GM18861 (cell line): ENCODE measurements at regions not wholly inside any gene's neighbourhood (a gene's known extent, or its start where the extent isn't known, plus 50 kb on each side); places are given as distances from the start of the nearest gene placed in this dataset.
"Not testable (repeated sequence)": the region's sequence is repeated elsewhere in the genome, so short reads cannot be mapped to it uniquely, and the experiment has no call there.

Source experiments
- ATAC-seq: cut with Tn5 transposase; IDR thresholded peaks from one replicate; pipeline ENCODE4 v1.9.1; 2021; ENCODE audit not compliant: unreplicated experiment

GRCh38 chr1:61580417-61580816, 144.5 kb downstream of the TM2D1 start:
- no peak for ATAC-seq

- no peak for ATAC-seq
These were observed 145.1 kb downstream of the TM2D1 start for GRCh38 chr1:61579802-61580201.

DNA sequence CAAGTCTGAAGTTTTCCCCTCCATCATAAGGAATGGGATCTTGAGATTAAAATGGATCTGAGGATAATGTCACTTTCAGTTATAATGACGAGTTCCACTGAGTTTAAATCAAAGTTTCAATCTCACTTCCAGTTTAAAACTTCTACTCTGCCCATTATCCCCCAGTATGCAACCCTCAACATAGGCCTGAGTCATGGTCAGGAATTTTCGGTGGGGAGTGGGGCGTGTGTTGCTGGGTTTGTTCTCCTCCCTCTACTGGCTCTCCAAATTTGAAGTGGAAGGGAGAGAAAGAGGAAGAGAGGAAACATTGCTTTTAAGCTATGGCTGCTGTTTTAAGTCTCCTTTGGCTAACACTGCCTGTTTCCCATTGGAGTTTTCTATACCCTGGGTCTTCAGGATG, 152.9 kb downstream of the TM2D1 start:
- no peak for ATAC-seq

- no peak for ATAC-seq
These were observed 154.8 kb downstream of the TM2D1 start for GRCh38 chr1:61570191-61570590.

- no peak for ATAC-seq
These were observed 155.7 kb downstream of the TM2D1 start for GRCh38 chr1:61569303-61569621.

DNA sequence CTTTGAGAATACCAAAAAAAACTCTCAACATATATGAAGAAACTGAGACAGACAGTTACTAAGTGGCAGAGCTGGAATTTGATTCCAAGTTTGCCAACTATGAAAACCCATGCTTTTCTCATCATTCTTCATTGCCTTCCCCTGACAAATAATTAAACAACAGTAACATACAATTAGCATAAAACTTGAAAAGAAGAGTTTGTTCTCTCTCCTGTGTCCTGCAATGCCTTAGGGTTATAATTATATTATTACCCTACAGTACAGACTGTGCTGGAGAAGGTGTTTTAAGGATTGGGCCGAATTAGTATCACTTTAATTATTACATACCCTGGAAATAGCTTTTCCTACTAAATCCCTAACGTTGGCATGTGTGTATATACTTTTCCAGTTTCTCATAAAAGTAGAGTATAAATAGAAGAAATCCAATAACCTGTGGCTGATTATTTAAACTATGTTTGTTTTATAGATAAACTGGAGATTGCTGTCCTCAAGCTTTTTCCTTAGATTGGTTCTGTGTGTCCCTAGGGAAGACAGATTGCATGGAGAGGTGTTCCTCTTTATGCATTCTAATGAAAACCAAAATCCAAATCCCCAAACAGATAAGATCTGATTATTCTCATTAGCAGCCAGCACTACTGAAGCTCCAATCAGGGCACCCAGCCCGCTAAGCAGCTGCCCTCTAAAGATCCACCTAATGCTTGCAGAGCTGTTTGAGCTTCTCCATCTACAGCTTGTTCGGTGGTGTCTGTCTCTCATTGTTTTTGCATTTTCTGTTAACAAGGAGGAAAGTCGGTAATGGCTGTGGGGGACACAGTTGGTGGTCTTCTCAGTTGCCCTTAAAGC, 156.3 kb downstream of the TM2D1 start:
- no peak for ATAC-seq

GRCh38 chr1:61566177-61566576, 158.8 kb downstream of the TM2D1 start:
- ATAC-seq = no peak

DNA sequence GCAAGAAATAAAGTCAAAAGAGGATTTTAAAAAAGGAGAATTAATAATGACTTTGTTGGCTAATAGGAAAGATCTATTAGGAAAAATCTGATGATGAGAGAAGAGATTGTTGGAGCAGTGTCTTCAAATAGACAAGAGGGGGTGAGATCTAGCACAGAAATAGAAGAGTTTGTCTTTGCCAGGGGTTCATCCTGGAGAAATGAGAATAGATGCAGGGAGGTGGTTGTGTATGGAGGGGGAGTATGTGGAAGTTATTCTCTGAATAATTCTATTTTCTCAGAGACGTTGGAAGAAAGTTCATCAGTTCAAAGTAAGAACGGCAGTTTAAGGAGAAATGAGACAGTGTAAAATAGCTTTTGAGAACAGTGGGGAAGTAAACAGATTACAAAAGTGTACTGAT, 161.3 kb downstream of the TM2D1 start:
- no peak for ATAC-seq

- ATAC-seq = no peak
These were observed 163.3 kb downstream of the TM2D1 start for GRCh38 chr1:61561666-61562065.

- no peak for ATAC-seq
These were observed 164.6 kb downstream of the TM2D1 start for GRCh38 chr1:61560385-61560784.

DNA sequence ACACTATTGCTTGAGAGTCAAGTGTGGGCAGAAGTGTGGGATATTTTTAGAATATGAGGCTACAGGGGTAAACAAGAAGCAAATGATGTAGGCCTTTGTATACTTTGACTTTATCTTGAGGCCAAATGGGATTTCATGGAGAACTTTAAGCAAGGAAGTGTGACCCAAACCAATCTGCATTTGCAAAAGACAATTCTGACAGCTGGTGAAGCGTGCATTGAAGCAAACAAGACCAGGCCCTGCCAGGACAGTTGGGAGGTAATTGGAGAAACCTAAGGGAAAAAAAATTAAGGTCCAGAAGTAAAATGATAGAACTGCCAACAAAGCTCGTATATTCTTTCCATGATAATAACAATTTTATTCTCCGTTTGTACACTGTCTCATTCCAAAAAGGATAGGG, 168.3 kb downstream of the TM2D1 start:
- ATAC-seq = no peak

- no peak for ATAC-seq
These were observed 172.2 kb downstream of the TM2D1 start for GRCh38 chr1:61552630-61553305.

- not testable (repeated sequence) for ATAC-seq
These were observed 177.6 kb downstream of the TM2D1 start for GRCh38 chr1:61547302-61547701.

DNA sequence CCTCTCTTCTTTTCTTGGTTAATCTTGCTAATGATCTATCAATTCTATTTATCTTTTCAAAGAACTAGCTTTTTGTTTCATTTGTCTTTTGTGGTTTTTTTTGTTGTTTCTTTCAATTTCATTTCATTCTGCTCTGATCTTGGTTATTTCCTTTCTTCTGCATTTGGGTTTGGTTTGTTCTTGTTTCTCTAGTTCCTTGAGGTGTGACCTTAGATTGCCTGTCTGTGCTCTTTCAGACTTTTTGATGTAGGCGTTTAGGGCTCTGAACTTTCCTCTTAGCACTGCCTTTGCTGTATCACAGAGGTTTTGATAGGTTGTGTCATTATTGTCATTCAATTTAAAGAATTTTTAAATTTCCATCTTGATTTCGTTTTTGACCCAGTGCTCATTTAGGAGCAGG, 180.1 kb downstream of the TM2D1 start:
- ATAC-seq = not testable (repeated sequence)

DNA sequence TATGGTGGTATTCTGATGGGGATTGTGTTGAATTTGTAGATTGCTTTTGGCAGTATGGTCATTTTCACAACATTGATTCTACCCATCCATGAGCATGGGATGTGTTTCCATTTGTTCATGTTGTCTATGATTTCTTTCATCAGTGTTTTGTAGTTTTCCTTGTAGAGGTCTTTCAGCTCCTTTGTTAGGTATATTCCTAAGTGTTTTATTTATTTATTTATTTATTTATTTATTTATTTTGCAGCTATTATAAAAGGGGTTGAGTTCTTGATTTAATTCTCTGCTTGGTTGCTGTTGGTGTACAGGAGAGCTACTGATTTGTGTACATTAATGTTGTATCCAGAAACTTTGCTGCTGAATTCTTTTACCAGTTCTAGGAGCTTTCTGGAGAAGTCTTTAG, 181.4 kb downstream of the TM2D1 start:
- not testable (repeated sequence) for ATAC-seq

- ATAC-seq = no peak
These were observed 185.1 kb downstream of the TM2D1 start for GRCh38 chr1:61539720-61540462.

DNA sequence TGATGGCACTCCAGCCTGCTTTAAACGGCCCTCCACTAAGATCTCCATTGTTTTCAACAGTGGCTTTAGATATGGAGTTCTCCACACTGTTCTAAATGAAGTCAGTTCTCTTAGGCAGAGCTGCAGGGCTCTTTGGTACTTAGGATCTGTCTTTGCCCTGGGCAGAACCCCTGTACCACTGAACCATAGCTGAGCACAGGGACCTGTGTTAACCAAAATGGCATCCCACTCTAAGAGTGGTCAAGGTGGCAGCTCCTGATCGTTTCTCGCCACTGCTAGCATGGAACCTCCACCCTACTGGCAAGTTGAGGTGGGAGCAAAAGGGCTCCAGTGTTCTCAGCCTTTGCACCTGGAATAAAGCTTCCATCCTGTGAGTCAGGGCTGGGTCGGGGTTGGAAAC, 186.7 kb downstream of the TM2D1 start:
- ATAC-seq = no peak

DNA sequence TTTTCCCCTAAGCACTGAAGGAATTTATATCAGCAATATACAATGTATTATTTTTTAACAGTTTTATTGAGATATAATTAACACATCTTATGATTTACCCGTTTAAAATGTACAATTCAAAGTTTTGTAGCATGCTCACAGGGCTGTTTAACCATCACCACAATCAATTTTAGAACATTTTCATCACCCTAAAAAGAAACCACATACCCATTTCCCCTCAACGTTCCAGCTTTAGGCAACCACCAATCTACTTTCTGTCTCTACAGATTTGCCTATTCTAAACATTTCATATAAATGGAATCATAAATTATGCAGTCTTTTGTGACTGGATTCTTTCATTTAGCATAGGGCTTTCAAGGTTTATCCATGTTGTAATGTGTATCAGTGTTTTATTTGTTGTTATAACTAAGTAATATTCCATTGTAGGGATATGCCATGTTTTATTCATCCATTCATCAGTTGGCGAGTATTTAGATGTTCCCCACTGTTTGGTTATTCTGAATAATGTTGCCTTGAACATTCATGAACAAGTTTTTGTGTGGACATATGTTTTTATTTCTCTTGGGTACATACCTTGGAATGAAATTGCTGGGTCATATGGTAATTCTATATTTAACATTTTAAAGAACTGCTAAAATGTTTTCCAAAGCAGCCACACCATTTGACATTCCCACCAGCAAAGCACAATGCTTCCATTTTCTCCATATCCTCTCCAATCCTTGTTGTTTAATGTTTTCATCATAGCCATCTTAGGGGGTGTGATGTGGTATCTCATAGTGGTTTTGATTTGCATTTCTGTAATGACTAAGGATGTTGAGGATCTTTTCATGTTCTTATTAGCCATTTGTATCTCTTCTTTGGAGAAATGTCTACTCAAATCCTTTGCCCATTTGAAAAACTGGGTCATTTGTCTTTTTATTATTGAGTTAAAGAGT, 188.5 kb downstream of the TM2D1 start:
- ATAC-seq = no peak

- ATAC-seq = no peak
These were observed 190.1 kb downstream of the TM2D1 start for GRCh38 chr1:61534847-61535246.

DNA sequence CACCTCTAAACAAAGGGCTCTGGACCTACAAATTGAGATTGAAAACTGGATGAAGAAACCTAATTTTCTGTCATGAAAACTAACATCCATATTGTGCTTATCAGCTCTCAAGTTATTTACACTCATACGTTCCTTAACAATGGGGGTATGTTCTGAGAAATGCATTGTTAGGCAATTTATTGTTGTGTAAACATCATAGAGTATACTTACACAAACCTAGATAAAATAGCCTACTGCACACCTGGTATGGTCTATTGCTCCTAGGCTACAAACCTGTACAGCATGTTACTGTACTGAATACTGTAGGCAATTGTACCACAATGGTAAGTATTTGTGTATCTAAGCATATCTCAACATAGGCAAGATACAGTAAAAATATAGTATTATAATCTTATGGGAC, 191.4 kb downstream of the TM2D1 start:
- no peak for ATAC-seq

DNA sequence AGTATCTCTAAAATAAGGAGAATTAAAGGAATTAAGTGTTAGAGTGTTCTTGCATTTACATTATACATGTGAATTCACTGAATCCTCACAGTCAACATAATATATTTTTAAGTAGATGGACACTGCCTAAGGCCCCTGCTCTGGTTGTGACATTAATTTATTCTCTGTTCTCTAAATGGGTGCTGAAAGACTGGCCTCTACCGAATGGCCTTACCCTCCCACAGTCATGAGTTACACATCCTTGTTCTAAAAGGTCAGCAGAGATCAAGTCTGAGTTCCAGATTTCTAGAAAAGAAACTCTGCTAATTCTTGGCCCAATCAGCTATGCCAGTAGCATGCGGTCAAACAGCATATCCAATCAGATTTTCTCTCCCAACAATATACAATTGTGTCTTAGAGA, 193.2 kb downstream of the TM2D1 start:
- ATAC-seq = no peak
